Stimulated activated naive CD8-positive, alpha-beta T cell treated with anti-CD3 and anti-CD28 coated beads, Interleukin-15, amount 100 ng/mL, for 72 hours (primary cell): ENCODE measurements at regions not wholly inside any gene's neighbourhood (a gene's known extent, or its start where the extent isn't known, plus 50 kb on each side); places are given as distances from the start of the nearest gene placed in this dataset.

Experiments used
- ATAC-seq: fragments of 150-1000 bp; cut with Tn5 transposase; 2 replicates; pipeline ENCODE4 v1.10.0; 2021; ENCODE audit warnings: mild to moderate bottlenecking, moderate library complexity
- DNase-seq, 2 donors: peaks; one replicate each; pipeline ENCODE4 v3.0.0; 2021 to 2022
- H3K27ac Mint-ChIP-seq, 2 donors: one replicate each; pipeline ENCODE4 v1.8.0; 2022; ENCODE audit warnings: mild to moderate bottlenecking in 2 of 2, mixed read lengths in 2 of 2, moderate library complexity in 2 of 2
- H3K27me3 Mint-ChIP-seq: one replicate; pipeline ENCODE4 v1.8.0; 2022; ENCODE audit warnings: mixed read lengths
- H3K4me1 Mint-ChIP-seq: one replicate; pipeline ENCODE4 v1.8.0; 2022; ENCODE audit warnings: mild to moderate bottlenecking, mixed read lengths
- H3K4me3 Mint-ChIP-seq, 2 donors: one replicate each; pipeline ENCODE4 v1.8.0; 2022; ENCODE audit warnings: mild to moderate bottlenecking in 2 of 2, mixed read lengths in 2 of 2, moderate library complexity in 1 of 2
- H3K9me3 Mint-ChIP-seq, 2 donors: one replicate each; pipeline ENCODE4 v1.8.0; 2022; ENCODE audit warnings: mixed read lengths in 2 of 2

DNA sequence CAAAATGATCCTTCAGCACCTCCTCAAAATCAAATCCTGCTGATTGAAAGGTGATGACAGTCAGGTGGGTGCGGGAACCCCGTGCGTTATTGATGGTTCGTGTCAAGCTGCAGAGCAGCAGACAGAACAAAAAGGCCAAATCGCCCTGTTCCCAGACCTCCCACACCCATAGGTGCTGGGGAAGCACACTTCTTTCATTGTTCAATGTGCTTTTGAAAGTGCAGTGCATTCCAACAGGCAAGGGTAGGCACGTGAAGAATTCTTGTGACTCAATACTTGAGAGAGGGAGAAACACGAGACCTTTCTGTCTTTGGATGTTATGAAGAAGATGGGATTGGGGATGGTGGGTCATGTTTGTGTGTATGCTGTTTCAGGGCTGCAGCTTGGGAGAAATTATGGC, 514.0 kb downstream of the MCTP2 start:
- Mint-ChIP-seq H3K27ac (no peak overlapping the region), H3K4me3 (no peak overlapping the region), H3K9me3 (peaks cover 0 to 5% of the 10 kb centered on the region in 2 donors), H3K27me3 (peaks cover 30% of the 10 kb centered on the region), H3K4me1 (no peaks in the 10 kb centered on the region)
- DNase-seq (no peak), ATAC-seq (no peak)

DNA sequence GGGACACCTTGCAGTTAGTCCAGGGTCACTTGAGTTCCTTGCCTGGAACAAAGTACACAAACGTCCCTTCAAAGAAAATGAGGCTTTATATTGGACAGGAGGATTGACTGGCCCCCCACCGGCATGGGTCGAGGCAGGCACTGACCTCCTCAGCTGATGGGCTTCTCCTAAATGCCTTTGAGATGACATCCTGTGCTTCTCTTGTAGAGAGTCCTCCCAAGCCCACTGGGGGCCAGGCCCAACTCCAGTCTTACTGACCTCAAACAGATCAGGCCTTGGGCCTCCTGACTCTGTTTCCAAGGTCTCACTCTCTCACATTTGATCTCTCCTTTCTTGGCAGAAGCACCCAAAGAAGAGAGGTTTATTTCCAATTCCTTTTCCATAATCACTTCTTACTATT, 516.1 kb downstream of the MCTP2 start:
- ATAC-seq: no peak
- peaks cover 30% of the 10 kb centered on the region for H3K27me3 Mint-ChIP-seq

DNA sequence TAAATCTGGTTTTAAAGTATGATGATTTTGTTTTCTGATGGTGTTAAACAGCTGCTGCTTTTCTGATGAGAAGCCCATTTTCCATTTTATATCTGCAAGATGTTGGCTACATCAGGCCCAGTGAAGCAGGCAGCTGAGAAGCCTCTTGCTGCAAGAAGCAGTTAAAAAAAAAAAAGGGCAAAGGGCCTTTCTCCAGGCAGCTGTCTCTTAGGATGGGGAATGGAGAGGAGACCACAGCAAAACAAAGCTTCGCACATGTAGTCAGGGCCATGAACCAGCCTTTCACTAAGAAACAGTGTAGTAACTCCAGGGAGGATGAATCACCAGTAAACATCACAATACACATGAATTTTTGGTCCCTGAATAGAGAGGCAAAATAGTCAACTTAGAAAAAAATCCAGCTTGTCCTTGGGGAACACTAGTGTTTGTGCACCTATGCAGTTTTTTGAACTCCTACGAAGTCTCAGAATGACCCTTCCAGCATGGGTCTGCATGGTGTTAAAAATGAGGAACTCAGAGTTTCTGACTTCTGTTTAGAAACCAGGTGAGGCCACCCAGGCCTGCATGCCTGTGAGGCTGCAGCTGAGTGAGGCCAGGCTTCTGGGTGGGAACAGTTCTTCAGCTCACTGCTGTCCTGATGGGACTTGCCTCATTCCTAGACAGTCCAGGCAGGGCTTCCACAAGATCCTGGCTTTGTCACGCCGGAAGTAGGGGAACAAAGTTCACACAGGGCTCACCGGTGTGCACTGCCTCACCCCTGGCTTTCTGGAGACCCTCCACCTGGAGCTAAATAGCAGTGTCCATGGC, 518.7 kb downstream of the MCTP2 start:
- ATAC-seq (no peak), DNase-seq (no peak)
- Mint-ChIP-seq H3K27me3 (peaks cover 16% of the 10 kb centered on the region), H3K4me1 (no peaks in the 10 kb centered on the region), H3K27ac (no peak overlapping the region), H3K4me3 (no peak overlapping the region), H3K9me3 (no peaks in the 10 kb centered on the region)

More for the DNA sequence above, 516.1 kb downstream of the MCTP2 start:
- DNase-seq: no peak
- no peak overlapping the region for H3K27ac Mint-ChIP-seq
- H3K4me1 Mint-ChIP-seq: no peaks in the 10 kb centered on the region
- H3K4me3 Mint-ChIP-seq: no peak overlapping the region
- H3K9me3 Mint-ChIP-seq: no peaks in the 10 kb centered on the region

DNA sequence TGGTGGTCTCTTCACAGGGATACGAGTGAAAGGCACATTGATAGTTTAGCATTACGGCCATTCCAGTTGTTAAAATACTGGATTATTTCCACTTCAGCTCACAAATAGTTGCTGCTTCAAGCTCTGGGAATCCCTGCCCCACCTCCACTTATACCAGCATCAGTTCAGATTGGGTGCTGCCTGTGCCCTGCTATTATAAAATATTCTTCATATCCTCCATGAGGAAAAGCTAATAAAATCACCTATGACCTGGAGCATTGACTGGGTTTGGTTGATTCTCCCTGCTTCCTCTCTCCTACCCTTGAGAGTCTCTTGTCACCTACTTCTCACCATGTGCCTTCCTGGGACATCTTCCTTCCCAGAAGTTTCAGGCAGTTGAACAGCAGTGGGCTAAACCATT, 529.0 kb downstream of the MCTP2 start:
- no peak overlapping the region for H3K4me3 Mint-ChIP-seq

DNA sequence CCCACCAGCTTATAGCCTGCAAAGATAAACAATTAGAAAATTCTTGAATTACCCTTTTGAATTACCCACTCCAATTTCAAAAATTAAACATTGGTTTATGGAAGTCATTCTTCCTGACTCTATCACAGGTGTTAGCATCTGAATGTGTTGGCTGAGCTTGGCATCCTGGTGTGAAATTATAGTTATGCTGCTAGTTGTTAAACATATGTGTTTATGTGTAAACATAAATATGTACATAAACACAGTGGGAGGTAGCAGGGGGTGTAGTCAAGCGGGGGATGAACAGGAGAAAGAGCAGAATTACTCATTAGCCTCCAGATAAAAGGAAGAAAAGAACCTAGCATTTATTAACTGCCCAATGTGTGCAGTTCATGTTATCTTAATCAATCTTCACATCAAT, 530.2 kb downstream of the MCTP2 start:
- no peaks in the 10 kb centered on the region for H3K27me3 Mint-ChIP-seq
- H3K4me1 Mint-ChIP-seq: no peaks in the 10 kb centered on the region
- ATAC-seq (no peak), DNase-seq (no peak)
- no peak overlapping the region for H3K27ac Mint-ChIP-seq
- H3K4me3 Mint-ChIP-seq: no peak overlapping the region
- no peaks in the 10 kb centered on the region for H3K9me3 Mint-ChIP-seq

More for the DNA sequence above, 529.0 kb downstream of the MCTP2 start:
- H3K27me3 Mint-ChIP-seq: no peaks in the 10 kb centered on the region
- H3K9me3 Mint-ChIP-seq: no peaks in the 10 kb centered on the region
- ATAC-seq (no peak), DNase-seq (no peak)
- H3K4me1 Mint-ChIP-seq: no peaks in the 10 kb centered on the region
- H3K27ac Mint-ChIP-seq: no peak overlapping the region

DNA sequence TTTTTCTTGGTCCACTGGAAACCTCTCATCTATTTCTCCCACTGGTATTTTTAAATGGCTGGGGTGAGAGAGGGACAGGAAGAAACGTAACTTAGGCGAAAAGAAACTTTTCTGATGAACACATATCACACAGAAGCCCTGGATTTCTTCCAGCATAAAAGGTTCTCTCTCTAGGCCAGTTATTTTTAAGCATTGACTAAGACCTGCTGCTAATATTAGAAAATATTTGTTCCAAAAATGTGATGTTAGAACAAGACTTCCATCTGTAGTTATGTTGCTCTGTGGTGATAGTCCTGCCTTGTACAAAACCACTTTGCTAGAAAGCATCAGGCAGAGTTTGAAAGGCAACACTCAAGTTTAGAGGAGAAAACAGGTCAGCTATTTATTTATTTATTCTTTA, 537.7 kb downstream of the MCTP2 start:
- Mint-ChIP-seq H3K4me1 (no peaks in the 10 kb centered on the region), H3K4me3 (no peak overlapping the region), H3K27ac (no peak overlapping the region), H3K27me3 (no peaks in the 10 kb centered on the region), H3K9me3 (no peaks in the 10 kb centered on the region)
- ATAC-seq (no peak), DNase-seq (no peak)

DNA sequence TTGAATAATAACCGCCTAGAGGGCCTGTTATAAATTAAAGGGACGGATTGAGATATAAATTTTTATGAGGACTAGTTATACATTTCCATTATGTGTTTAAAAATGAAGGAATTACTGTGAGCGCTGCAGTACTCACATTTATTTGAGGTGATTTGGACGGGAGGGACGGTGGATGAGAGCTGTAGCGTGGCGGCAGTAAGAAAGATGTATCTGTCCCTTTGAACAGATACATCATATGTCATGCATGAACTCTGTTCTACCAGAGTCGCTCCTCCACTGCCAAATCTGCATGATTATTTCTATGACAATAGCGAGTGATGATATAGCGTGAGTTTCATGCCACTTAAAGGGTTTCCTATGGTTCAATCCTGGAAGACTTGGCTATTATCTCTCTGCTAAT, 538.8 kb downstream of the MCTP2 start:
- H3K9me3 Mint-ChIP-seq: peaks cover 0 to 7% of the 10 kb centered on the region in 2 donors
- H3K4me1 Mint-ChIP-seq: no peaks in the 10 kb centered on the region
- DNase-seq (no peak), ATAC-seq (no peak)
- H3K4me3 Mint-ChIP-seq: no peak overlapping the region
- no peak overlapping the region for H3K27ac Mint-ChIP-seq
- no peaks in the 10 kb centered on the region for H3K27me3 Mint-ChIP-seq

DNA sequence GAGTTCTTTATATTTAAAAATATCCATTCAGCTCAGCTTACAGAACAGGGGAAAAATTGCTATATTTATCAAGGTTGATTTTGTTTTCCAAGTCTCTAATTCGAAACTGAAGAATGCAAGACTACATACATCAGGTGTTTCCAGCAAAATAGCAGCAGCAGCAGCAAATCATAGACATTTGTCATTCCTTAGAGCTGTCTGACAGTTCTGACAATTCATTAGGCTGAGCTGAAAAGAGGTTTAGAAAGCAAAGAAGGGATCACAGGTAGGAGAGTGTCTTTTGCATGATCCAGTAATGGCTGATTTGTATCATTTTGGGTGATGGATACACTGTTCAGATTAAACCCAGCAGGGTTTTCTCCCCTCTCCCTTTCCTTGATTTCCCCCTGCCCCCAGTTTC, 545.7 kb downstream of the MCTP2 start:
- Mint-ChIP-seq H3K4me3 (no peak overlapping the region), H3K4me1 (no peaks in the 10 kb centered on the region), H3K27ac (no peak overlapping the region), H3K27me3 (peaks cover 14% of the 10 kb centered on the region), H3K9me3 (peaks cover 0 to 7% of the 10 kb centered on the region in 2 donors)
- ATAC-seq: no peak
- DNase-seq: no peak

DNA sequence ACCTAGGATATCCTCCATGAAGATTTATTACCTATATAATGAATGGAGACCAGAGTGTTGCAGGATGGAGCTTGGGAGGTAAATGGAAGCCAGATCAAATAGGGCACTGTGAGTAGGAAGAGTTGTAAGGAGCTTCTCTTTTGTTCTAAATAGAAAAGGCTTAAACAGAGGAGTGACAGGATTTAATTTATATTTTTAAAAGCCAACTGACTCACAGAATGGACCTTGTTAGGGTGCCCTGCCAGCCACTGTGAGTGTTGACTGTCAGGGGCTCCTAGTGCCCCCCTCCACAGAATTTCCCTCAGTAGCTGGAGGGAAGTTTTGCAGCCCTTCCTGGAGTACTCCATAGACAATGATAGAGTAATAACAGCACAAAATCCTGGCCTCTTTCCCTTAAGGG, 547.5 kb downstream of the MCTP2 start:
- Mint-ChIP-seq H3K27me3 (peaks cover 14% of the 10 kb centered on the region), H3K4me1 (no peaks in the 10 kb centered on the region), H3K4me3 (no peak overlapping the region), H3K9me3 (peaks cover 0 to 7% of the 10 kb centered on the region in 2 donors), H3K27ac (no peak overlapping the region)
- ATAC-seq: no peak
- DNase-seq: no peak

DNA sequence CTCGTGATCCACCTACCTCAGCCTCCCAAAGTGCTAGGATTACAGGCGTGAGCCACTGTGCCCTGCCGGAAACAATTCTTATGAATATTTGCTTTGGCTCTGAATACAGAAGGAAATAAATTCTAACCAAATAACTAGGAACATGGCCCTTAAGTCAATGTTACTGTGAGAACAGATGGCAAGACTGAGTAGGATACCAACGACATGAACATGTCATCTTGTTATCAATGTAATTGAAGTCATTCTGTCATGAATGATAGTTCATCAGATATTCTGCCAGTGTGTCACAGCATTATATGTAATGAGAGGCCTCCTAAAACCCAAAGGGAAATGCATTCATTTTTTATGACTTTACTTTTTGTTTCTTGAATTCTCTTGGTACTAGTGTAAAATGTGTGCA, 548.8 kb downstream of the MCTP2 start:
- Mint-ChIP-seq H3K4me1 (no peaks in the 10 kb centered on the region), H3K27me3 (peaks cover 14% of the 10 kb centered on the region), H3K4me3 (no peak overlapping the region), H3K27ac (no peak overlapping the region), H3K9me3 (peaks cover 0 to under 1% of the 10 kb centered on the region in 2 donors)
- ATAC-seq (no peak), DNase-seq (no peak)

DNA sequence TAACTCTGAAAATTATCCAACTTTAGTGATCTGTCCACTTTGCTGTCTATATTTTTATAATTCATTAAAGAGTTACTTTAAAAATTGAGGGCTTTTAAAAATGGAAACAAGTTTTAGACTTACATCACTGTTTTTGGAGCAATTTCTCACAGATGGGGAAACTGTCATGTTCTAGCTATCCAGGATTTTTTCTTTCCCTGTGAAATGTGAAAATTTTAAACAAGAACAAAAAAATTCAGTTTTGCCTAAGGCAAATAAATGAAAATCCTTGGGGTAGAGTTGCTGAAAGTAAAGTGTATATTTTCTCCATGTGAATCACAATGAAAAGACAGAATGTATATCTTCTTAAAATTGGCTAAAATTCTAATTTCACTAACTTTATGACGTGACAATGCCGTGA, 553.7 kb downstream of the MCTP2 start:
- H3K27me3 Mint-ChIP-seq: no peaks in the 10 kb centered on the region
- H3K9me3 Mint-ChIP-seq: peaks cover 4 to 14% of the 10 kb centered on the region in 2 donors
- no peak overlapping the region for H3K27ac Mint-ChIP-seq
- no peak overlapping the region for H3K4me3 Mint-ChIP-seq
- DNase-seq (no peak), ATAC-seq (no peak)
- H3K4me1 Mint-ChIP-seq: no peaks in the 10 kb centered on the region

DNA sequence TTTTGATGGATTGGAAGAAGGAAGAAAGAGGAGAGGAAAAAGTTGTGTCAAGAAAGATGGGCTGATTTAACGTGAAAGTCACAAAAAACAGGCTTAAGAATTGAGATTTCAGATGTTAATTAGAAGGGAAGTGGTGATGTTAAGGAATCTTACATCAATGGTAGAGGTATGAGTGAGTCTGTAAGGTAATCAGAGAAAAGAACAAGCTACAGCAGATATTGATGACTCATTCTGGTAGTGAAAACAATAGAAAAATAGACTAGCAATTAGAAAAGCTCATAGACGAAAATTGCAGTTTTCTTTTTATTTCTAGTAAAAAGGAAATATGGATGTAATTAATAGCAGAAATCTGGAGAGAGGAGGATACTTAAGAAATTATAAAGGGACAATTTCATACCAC, 559.6 kb downstream of the MCTP2 start:
- Mint-ChIP-seq H3K4me1 (no peaks in the 10 kb centered on the region), H3K27me3 (no peaks in the 10 kb centered on the region), H3K27ac (no peak overlapping the region), H3K9me3 (peaks cover 4 to 16% of the 10 kb centered on the region in 2 donors), H3K4me3 (no peak overlapping the region)
- ATAC-seq: no peak
- no peak for DNase-seq

DNA sequence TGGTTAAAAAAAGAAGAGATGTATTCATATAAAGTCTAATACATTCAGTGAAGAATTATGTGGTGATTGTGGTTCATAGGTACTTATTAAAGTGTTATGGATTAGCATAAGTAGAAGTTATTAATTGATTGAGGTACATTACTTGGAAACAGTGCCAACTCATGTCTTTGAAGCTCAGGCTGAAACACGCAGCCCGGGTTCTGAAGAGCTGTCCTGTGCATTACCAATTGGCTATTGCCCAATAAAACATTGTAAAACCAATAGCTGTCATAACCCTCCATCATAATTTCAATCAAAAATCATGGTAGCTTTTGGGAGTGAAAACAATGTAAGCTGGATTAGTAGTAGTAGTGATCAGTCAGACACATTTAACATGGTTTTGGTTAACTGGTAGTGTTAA, 560.1 kb downstream of the MCTP2 start:
- no peak for DNase-seq
- no peak overlapping the region for H3K4me3 Mint-ChIP-seq
- H3K27me3 Mint-ChIP-seq: no peaks in the 10 kb centered on the region
- no peak overlapping the region for H3K27ac Mint-ChIP-seq
- ATAC-seq: no peak
- no peaks in the 10 kb centered on the region for H3K4me1 Mint-ChIP-seq
- H3K9me3 Mint-ChIP-seq: peaks cover 4 to 16% of the 10 kb centered on the region in 2 donors

DNA sequence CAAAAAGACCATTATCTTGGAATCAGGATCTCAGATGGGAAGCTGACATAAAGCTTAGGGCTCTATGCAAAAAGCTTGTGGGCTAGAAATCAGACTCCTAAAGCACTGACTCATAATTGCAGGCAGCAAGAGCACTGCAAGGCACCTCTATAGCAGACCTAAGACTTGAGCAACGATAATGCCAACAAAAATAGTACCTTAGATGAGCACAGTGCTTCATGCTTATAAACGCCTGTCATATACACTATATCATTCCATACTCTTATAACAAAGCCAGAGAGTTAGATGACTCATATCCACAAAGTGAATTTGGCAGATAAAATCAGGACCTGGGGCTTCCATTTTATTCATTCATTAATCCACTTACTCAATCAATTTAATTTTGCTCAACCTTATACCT, 560.8 kb downstream of the MCTP2 start:
- Mint-ChIP-seq H3K4me1 (no peaks in the 10 kb centered on the region), H3K9me3 (peaks cover 4 to 16% of the 10 kb centered on the region in 2 donors), H3K27me3 (no peaks in the 10 kb centered on the region), H3K27ac (no peak overlapping the region), H3K4me3 (no peak overlapping the region)
- DNase-seq (no peak), ATAC-seq (no peak)

DNA sequence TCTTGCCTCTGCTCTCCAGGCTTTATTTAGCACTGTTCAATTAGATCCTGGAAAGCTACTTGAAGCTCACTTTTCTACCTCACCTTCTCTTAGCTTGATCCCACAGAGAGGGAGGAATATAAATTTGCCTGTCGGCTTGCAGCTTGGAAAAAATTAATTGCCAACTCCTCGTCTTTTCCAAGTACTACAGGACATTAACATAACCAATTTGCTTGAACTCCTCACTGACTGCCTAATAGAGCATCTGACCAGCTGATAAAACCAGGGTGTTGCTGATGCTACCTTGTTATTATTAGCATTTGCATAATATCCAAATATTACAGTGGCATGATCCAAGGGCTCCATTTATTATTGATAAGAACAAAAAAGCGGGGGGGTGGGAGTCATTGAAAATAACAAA, 561.8 kb downstream of the MCTP2 start:
- ATAC-seq (no peak), DNase-seq (no peak)
- Mint-ChIP-seq H3K4me3 (no peak overlapping the region), H3K27ac (no peak overlapping the region), H3K27me3 (no peaks in the 10 kb centered on the region), H3K4me1 (no peaks in the 10 kb centered on the region), H3K9me3 (peaks cover 9 to 19% of the 10 kb centered on the region in 2 donors)

DNA sequence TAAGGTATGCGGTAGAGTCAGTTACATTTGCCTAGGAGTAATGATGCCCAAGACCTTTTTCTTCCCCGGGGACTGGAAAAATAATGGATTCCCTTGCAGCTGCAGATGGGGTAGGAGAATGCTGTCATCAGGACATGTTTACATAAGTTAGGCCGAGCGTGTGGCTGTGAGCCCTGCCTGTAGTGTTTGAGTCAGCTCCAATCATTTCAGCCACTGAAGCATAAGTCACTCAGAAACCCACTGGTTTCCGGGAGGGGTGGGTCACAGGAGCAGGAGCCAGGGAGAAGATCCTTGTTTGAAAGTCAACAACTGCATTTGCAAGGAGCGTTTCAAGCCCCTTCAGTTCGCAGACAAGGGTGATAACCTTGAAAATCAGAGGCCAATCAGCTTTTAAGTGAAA, 562.3 kb downstream of the MCTP2 start:
- no peak overlapping the region for H3K4me3 Mint-ChIP-seq
- no peak for DNase-seq
- ATAC-seq: no peak
- H3K27ac Mint-ChIP-seq: no peak overlapping the region
- H3K27me3 Mint-ChIP-seq: no peaks in the 10 kb centered on the region
- no peaks in the 10 kb centered on the region for H3K4me1 Mint-ChIP-seq
- H3K9me3 Mint-ChIP-seq: peaks cover 9 to 14% of the 10 kb centered on the region in 2 donors

DNA sequence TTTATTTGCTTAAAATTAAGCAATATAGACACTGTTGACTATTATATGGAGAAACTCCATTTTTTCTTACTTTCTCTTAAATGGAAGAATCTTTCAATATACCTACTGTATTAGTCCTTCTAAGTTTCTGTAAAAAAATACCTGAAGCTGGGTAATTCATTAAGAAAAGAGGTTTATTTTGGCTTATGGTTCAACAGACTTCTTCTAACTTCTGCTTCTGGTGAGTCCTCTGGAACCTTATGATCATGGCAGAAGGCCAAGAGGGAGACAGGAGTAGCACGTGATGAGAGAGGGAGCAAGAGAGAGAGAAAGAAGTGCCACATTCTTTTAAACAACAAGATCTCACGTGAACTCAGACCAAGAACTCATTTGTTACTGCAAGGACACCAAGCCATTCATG, 573.3 kb downstream of the MCTP2 start:
- Mint-ChIP-seq H3K9me3 (peaks cover 0 to 8% of the 10 kb centered on the region in 2 donors), H3K27me3 (no peaks in the 10 kb centered on the region), H3K4me3 (no peak overlapping the region), H3K27ac (no peak overlapping the region), H3K4me1 (no peaks in the 10 kb centered on the region)
- ATAC-seq (no peak), DNase-seq (no peak)
